Cardiac fibroblast (primary cell): ENCODE measurements at regions not wholly inside any gene's neighbourhood (a gene's known extent, or its start where the extent isn't known, plus 50 kb on each side); places are given as distances from the start of the nearest gene placed in this dataset.
A peak's percentile ranks its signal among the peaks of the same experiment; 100 is the strongest.

ENCODE experiments used
- DNase-seq, 2 donors: peaks; one replicate each; pipeline versions ENCODE4 v3.0.0 to v3.0.0-alpha.2; 2010; ENCODE audit warnings: low read depth in 2 of 2
- H3K4me3 ChIP-seq, 2 donors: replicated peaks in 1 of 2; 1 replicate in 1 of 2; 2 replicates in 1 of 2; pipeline ENCODE4 v1.5.1; 2011; ENCODE audit warnings: low read depth in 2 of 2, low read length in 2 of 2, mild to moderate bottlenecking in 2 of 2, moderate library complexity in 1 of 2
- TF ChIP-seq, protein P1 (sequence below): IDR thresholded peaks from one replicate; pipeline ENCODE4 v1.5.1; 2011; ENCODE audit warnings: low read depth, mild to moderate bottlenecking, low read length, inconsistent platforms

DNA sequence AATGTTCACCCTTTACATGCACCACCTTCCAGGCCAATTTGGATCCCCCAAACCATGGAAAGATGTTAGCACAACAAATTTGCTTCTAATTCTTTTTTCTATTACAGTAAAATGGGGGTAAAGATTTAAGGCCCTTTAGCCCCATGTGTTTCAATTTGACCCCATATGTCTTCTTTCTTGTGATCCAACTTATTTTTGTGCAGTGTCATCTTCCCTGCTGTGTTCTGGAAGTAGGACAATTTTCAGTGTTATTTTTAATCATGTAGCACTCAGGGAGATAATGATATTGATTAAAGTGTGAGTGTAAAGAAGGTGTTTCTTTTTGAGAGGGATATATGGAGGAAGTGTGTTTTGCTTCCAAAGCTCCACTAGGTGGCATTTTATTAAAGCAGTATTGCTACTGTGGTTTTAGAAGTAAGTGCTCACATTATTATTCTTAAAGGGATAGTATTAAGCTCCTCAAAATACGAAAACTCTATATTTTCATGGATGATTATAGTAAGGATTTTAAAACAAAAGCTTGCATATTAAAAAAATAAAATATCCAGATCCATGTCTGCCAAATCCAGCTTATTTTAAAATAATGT lies 118.7 kb upstream of the ATP10B start:
- H3K4me3 ChIP-seq, result no peak overlapping the region

DNA sequence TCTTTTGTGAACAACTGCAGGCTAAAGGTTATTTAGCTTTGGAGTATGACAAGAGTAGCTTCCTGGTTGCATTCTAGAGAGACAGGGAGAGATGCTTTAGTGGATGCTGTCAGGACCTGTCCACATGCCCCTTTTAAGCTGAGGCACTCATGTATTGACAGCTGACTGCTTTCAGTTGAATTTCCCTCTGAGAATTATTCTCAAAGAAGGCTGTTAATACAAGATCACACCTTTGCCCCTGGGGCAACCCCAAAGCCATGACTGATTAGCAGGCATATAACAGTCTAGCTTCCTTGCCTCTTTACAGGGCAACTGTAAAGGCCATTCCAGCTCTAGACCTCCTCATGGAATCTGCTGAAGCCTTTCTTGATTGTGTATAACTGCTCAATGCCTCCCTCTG lies 117.6 kb upstream of the ATP10B start:
- no peak for DNase-seq
- TF ChIP-seq, protein P1, sequence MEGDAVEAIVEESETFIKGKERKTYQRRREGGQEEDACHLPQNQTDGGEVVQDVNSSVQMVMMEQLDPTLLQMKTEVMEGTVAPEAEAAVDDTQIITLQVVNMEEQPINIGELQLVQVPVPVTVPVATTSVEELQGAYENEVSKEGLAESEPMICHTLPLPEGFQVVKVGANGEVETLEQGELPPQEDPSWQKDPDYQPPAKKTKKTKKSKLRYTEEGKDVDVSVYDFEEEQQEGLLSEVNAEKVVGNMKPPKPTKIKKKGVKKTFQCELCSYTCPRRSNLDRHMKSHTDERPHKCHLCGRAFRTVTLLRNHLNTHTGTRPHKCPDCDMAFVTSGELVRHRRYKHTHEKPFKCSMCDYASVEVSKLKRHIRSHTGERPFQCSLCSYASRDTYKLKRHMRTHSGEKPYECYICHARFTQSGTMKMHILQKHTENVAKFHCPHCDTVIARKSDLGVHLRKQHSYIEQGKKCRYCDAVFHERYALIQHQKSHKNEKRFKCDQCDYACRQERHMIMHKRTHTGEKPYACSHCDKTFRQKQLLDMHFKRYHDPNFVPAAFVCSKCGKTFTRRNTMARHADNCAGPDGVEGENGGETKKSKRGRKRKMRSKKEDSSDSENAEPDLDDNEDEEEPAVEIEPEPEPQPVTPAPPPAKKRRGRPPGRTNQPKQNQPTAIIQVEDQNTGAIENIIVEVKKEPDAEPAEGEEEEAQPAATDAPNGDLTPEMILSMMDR, result no peak
- H3K4me3 ChIP-seq, result no peak overlapping the region

More for the DNA sequence above, 118.7 kb upstream of the ATP10B start:
- DNase-seq, result peak in 1 of 2 donors; percentile 1
- TF ChIP-seq, protein P1, result no peak

DNA sequence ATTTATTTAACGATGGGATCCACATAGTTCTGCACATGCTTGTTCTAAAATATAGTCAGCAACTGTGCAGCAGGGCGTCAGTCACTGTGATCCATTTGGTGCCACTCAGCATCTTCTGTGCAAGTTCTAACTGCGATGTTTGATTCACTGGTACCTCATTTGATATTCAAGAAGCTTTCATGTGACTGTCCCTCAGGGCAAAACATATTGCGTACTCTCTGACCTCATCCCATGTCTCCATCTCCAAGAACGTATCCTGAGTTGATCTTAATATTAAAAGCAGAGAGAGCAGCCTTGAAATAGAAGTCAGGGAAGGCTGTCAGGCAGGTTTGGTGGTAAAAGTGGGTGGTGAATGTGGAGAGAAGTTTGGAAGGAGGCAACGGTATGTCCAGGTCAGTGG lies 116.5 kb upstream of the ATP10B start:
- H3K4me3 ChIP-seq, result no peak overlapping the region
- TF ChIP-seq, protein P1, result no peak
- no peak for DNase-seq

- H3K4me3 ChIP-seq, result no peak overlapping the region
- TF ChIP-seq, protein P1, result no peak
- DNase-seq, result no peak
Measured at GRCh38 chr5:160966921-160967320, 114.9 kb upstream of the ATP10B start.

- no peak for DNase-seq
- no peak overlapping the region for H3K4me3 ChIP-seq
- TF ChIP-seq, protein P1, result no peak
Measured at GRCh38 chr5:160961761-160962160, 109.8 kb upstream of the ATP10B start.

GRCh38 chr5:160961038-160961437 lies 109.0 kb upstream of the ATP10B start:
- H3K4me3 ChIP-seq, result no peak overlapping the region
- TF ChIP-seq, protein P1, result no peak
- no peak for DNase-seq

GRCh38 chr5:160960592-160960991 lies 108.6 kb upstream of the ATP10B start:
- no peak overlapping the region for H3K4me3 ChIP-seq
- TF ChIP-seq, protein P1, result no peak
- no peak for DNase-seq
